ENCODE measurements at regions not wholly inside any gene's neighbourhood (a gene's known extent, or its start where the extent isn't known, plus 50 kb on each side); places are given as distances from the start of the nearest gene placed in this dataset.

DNA sequence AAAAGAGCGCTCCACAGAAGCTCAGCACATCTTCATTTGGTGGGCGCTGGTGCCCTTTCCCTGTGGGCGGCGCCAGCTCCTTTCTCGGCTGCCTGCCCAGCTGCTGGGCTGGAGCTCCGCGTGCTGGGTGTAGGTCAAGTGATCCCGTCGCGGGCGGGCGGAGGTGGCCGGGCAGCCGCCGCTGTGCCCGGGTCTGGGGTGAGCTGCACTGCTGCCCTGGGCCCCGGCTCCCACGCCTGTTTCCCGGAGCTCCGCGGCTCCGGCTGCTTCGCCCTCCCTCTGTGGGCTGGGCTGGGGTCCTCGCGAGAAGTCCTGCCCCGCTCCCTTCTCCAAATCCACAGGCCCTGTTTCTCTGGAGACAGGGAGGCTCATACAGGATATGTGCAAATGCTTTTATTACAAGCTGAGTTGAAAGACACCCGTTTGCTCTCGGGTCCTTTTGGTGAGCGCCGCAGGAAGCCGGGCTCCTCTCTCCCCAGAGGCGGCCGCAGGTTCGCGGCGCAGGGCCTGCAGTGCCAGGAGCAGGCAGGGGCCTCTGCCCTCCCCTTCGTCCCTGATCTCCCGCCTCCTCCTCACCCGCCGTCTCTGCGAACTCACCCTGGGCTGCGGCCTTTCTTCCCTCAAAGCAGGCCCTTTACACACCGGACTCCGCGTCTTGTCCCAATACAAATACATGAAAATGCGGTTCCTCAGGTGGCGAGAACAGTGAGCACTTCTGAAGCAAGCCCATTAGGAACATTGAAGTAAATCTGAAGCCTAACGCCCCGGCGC lies 67.8 kb upstream of the CAPRIN2 start:
- DNase-seq (ENCODE audit: insufficient read length, low spot score), result no peak
- TF ChIP-seq, protein P1, sequence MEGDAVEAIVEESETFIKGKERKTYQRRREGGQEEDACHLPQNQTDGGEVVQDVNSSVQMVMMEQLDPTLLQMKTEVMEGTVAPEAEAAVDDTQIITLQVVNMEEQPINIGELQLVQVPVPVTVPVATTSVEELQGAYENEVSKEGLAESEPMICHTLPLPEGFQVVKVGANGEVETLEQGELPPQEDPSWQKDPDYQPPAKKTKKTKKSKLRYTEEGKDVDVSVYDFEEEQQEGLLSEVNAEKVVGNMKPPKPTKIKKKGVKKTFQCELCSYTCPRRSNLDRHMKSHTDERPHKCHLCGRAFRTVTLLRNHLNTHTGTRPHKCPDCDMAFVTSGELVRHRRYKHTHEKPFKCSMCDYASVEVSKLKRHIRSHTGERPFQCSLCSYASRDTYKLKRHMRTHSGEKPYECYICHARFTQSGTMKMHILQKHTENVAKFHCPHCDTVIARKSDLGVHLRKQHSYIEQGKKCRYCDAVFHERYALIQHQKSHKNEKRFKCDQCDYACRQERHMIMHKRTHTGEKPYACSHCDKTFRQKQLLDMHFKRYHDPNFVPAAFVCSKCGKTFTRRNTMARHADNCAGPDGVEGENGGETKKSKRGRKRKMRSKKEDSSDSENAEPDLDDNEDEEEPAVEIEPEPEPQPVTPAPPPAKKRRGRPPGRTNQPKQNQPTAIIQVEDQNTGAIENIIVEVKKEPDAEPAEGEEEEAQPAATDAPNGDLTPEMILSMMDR (IDR thresholded peaks at IDR 0.05; ENCODE audit: insufficient read depth, missing control alignments), result no peak
- no peak for FAIRE-seq

DNA sequence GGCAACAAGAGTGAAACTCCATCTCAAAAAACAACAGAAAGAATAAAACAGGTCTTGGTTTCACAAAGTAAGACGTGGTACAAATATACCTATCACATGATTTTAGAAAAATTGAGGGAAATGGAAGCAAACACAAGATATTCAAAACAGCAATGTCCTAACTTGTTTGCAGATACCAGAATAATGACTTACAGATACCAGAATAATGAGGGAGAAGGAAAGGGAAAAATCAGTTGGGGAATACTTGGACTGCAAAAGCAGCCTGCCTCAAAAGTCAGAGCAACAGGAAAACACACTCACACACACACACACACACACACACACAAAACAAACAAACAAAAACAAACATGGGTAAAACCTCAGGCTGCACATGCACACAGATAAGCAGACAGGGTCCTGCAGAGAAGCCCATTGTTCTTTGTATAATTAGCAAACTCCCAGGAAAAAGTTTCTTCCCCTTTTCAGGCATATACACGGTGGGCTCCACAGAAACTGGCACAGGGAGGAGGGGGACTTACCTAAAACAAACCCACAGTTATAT lies 65.7 kb upstream of the CAPRIN2 start:
- TF ChIP-seq, protein P1 (IDR thresholded peaks at IDR 0.05; ENCODE audit: insufficient read depth, missing control alignments), result no peak
- DNase-seq (ENCODE audit: insufficient read length, low spot score), result no peak
- FAIRE-seq, result no peak

DNA sequence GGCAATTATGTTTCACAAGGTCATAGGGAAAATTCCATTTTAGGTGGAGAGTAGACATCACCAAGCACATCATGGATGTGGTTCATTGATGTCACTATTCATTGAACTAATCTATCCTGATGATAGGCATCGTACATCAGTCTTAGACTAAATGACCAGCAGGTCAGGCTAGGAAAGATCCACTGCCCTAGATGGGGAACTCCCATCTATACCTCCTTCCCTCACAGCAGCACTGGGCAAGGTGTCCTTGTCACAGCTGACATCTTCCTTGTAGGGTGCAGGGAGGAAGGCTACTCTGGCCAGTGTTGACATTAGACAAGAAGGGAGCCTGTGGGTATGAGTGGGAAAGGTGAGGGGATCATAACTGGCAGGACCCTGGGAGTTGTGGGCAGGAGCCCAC lies 63.8 kb upstream of the CAPRIN2 start:
- TF ChIP-seq, protein P1 (IDR thresholded peaks at IDR 0.05; ENCODE audit: insufficient read depth, missing control alignments), result no peak
- DNase-seq (ENCODE audit: insufficient read length, low spot score) (no peak), FAIRE-seq (no peak)

DNA sequence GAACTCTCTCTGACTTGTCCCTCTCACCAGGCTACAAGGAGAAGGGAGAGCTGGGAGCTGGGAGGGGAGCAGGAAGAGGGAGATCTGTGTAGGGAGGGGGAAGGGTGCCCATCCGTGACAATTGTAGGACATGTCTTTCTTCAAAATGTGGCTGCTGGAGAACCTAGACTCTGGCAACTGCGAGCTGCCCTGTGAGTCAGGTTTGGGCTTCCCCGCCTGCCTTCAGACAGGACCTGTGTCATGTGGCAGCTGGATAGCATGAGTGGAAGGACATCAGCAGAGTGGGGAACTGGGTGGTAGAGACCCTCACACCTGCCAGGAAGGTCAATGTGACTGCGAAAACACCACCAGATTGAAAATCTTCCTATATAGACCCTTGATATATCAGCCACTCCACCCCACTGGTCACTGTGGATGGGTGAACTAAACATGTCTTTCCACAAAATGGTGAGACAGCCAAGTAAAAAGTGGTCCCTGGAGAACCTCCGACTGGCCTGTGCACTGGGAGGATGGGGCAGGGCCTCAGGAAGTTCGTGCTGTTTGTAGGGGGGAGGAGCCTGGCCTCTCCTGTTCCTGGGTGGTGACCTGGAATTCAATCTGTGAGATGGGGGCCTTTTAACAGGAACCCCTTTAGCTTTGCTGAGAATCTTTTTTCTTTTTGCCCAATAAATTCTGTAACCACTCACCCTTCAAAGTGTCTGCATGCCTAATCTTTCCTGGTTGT lies 62.2 kb upstream of the CAPRIN2 start:
- FAIRE-seq (no peak), DNase-seq (ENCODE audit: insufficient read length, low spot score) (no peak)
- TF ChIP-seq, protein P1 (IDR thresholded peaks at IDR 0.05; ENCODE audit: insufficient read depth, missing control alignments), result no peak

DNA sequence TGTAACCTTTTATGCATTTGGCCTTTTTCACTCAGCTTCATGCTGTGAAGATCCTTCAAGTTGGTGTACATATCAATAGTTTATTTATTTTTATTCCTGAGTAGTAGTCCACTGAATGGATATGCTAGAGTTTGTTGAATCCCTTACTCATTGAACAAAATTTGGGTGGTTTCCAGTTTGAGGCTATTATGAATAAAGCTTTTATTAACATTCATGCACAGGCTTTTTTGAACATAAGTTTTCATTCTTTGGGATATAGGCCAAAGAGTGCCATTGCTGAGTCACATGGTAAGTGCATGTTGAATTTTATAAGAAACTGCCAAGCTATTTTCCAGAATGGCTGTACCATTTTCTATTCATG lies 59.5 kb upstream of the CAPRIN2 start:
- DNase-seq (ENCODE audit: insufficient read length, low spot score), result no peak
- FAIRE-seq, result no peak
- TF ChIP-seq, protein P1 (IDR thresholded peaks at IDR 0.05; ENCODE audit: insufficient read depth, missing control alignments), result no peak

DNA sequence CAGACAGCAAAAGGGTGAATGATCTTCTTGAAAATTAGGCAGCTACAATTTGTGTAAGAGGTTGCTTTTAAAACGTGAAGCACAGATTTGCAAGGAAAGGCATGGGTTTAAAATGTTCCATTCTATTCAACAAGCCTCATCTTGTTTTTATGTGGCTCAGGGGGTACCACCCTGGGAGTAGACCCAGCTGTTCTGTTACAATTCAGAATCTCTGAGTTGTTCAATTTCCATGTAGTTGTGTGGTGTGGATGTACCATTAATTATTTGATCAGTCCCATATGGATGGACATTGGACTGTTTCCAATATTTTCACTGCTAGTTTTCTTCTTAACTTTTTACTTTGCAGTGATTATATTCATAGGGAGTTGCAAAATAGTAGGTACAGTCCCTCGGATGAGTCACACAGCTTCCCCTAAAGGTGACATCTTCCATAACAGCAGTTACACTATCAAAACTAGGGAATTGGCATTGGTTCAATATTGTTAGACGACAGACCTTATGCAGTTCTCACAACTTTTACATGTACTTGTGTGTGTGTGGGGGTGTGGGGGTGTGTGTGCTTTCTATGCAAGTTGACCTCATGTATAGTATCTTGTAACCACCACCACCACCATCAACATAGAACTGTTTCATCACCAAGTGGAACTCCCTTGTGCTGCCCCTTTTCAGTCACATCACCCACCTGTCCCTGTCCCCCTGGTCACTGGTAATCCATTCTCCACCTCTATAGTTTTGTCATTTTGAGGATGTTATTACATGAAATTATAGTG lies 59.0 kb upstream of the CAPRIN2 start:
- FAIRE-seq (no peak), DNase-seq (ENCODE audit: insufficient read length, low spot score) (no peak)
- TF ChIP-seq, protein P1 (IDR thresholded peaks at IDR 0.05; ENCODE audit: insufficient read depth, missing control alignments), result no peak
